ENCODE measurements at regions not wholly inside any gene's neighbourhood (a gene's known extent, or its start where the extent isn't known, plus 50 kb on each side); places are given as distances from the start of the nearest gene placed in this dataset.

- DNase-seq = no peak
These were observed 360.9 kb upstream of the CBLB start for GRCh38 chr3:106229495-106230278.

GRCh38 chr3:106231086-106231485 is 362.3 kb upstream of the CBLB start:
- DNase-seq = no peak

GRCh38 chr3:106232956-106233355 is 364.1 kb upstream of the CBLB start:
- no peak for DNase-seq

DNA sequence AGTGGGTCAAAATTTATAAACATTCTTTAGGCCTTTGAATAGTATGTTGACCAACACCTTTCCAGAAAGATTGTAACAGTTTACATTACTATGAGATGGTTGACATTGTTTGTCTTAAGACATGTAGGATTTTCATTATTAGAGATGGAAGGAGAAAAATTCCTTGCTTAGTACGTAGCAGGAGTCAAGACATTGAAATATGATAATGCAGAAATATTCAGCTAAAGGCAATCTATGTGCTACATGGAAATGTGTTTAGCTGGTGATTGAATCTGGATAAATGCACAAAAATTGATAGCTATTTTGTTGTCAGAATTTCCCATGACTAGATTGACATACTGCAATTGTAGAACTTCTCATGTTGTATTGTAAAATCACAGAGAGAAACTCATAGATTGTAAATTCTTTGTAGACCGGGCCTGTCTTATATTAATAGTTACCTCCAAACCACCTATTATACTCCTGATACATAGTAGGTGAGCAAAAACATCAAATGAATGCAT is 370.4 kb upstream of the CBLB start:
- no peak for DNase-seq

DNA sequence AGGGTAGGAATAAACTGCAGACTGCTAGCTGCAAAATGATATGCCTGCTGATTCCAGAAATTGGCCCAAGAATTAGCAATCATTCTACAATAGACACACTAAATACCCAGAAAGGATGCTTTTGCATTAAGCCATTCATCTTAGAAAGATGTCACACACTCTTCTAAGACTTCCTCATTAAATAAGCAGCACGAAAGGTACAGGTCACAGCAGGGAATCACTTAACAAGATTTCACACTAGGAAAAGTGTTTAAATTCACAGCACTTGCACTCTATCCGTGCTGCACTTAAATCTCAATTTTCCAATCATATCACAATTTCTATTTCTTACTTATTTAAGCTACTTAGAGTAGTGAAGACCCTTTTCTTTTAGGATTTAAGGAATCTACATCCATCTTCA is 372.8 kb upstream of the CBLB start:
- DNase-seq = no peak

- DNase-seq = no peak
These were observed 374.0 kb upstream of the CBLB start for GRCh38 chr3:106242781-106243180.

DNA sequence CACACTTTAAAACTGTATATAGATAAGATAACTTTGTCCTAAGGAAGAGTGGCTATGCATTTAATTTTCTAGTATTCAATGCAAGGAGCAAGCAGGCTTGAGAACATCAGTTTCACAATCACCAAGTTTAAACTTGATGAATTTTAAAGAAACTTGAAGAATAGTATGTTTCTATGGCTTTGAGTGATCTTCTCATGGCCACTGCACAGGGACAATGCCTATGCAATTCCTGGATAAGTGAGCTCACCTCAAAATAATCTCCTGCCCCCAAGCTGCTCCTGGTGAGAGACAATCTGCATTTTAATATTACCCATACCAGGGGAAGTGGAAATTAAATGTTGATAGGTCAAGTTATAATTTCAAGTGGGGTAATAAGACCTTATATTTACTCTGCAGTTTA is 376.6 kb upstream of the CBLB start:
- DNase-seq = no peak

GRCh38 chr3:106247902-106248684 is 379.3 kb upstream of the CBLB start:
- DNase-seq = no peak

GRCh38 chr3:106249159-106249558 is 380.3 kb upstream of the CBLB start:
- DNase-seq = no peak

DNA sequence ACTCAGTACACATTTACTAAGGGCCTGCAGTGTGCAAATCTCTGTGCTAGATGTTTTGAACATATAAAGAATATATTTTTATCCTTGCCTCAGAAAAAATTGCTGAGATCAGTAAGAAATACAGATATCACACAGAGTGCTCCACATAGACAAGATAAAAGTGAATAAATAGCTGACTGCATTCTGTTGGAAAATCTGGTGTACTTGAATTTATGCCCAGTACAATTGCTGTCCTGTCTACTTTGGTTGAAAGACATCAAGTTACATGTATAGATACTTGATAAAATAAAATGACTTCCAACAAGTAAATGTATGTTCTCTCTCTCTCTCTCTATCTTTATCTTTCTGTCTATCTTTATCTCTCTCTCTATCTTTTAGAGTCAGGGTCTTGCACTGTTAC is 381.2 kb upstream of the CBLB start:
- no peak for DNase-seq

GRCh38 chr3:106251160-106251892 is 382.5 kb upstream of the CBLB start:
- DNase-seq = no peak

GRCh38 chr3:106255870-106256248 is 387.0 kb upstream of the CBLB start:
- no peak for DNase-seq

GRCh38 chr3:106256249-106256957 is 387.6 kb upstream of the CBLB start:
- DNase-seq = no peak

- no peak for DNase-seq
These were observed 388.4 kb upstream of the CBLB start for GRCh38 chr3:106257172-106257571.

- no peak for DNase-seq
These were observed 392.6 kb upstream of the CBLB start for GRCh38 chr3:106261396-106261795.

DNA sequence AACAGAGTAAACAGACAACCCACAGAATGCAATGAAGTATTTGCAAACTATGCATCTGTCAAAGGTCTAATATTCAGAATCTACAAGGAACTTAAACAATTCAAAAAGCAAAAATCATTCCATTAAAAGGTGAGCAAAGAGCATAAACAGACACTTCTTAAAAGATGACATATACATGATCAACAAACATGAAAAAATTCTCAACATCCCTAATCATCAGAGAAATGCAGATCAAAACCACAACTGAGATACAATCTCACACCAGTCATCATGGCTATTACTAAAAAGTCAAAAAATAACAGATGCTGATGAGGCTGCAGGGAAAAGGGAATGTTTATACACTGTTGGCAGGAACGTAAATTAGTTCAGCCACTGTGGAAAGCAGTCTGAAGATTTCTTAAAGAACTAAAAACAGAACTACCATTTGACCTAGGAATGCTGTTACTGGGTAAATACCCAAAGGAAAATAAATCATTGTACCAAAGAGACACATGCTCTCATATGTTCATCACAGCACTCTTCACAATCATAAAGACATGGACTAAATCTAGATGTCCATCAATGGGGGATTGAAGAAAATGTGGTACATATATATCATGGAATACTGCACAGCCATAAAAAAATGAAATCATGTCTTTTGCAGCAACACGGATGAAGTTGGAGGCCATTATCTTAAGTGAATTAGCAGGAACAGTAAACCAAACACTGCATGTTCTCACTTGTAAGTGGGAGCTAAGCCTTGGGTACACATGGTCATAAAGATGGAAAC is 393.3 kb upstream of the CBLB start:
- no peak for DNase-seq

DNA sequence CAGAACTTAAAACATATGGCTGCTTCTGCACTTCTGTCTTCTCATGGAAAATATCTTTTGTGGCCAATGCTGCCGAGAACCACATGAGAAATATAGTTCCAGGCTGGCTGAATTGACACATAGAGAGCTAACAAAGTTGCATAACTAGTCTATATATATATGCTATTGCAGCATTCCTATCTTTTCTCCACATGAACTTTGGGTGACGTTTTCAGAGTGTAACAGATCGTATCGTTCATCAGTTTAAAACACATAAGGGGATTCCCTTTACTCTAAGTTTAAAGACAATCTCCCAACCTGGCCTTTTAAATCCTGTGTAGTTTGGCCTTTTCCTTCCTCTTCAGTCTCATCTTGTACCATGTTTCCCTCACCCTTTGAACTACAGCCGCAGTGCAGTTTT is 394.2 kb upstream of the CBLB start:
- no peak for DNase-seq

DNA sequence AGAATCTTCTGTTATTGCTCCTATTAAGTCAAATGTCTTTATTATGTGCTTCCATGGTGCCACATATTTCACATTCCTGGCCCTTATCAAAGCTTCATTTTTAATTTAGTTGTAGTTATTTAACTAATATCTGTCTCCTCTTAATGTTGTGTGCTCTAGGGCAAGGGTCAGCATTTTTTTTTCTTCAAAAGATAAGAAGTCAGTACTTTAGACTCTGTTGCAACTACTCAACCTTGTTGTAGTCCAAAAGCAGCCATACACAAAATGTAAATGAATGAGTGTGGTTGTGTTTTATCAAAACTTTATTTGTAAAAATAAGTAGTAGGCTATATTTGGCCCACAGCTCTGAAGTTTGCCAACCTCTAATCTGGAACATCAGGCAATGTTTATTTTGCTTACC is 394.7 kb upstream of the CBLB start:
- DNase-seq = no peak

- DNase-seq = no peak
These were observed 396.9 kb upstream of the CBLB start for GRCh38 chr3:106265704-106266103.

DNA sequence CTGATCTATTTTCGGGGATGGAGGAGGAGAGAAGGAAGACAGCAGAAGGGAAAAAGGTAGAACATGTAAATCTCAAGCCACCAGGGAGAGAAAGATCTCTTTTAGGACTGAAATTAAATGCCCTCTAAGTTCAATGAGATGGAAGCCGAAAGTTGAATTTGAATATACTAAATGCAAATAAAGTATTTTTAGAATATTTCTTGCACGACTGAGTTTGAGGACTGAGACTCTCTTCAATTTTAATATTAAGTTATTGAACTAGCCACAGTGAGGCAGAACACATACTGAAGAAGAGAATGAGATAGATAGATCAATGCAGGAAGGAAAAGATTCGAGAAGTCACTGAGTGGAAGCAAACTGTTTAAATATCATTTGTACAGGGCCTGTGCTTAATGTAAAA is 399.9 kb upstream of the CBLB start:
- no peak for DNase-seq

DNA sequence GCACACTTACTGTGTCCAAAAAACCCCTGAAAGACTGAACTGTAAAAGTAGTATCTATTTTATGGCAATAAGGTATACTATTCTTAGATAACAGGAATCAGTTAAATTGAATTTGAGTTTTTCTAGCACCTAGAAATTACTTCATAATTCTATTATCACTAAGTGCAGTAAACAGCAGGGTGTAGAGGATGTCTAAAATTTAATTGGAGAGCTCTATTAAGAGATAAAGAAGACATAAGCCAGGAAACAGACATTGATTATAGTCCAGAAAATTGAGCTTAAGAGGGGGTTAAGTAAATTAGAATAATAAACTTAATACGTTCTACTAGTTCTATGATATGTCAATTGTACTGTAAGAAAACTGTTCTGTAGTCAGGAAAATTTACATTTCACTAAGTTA is 403.5 kb upstream of the CBLB start:
- no peak for DNase-seq

DNA sequence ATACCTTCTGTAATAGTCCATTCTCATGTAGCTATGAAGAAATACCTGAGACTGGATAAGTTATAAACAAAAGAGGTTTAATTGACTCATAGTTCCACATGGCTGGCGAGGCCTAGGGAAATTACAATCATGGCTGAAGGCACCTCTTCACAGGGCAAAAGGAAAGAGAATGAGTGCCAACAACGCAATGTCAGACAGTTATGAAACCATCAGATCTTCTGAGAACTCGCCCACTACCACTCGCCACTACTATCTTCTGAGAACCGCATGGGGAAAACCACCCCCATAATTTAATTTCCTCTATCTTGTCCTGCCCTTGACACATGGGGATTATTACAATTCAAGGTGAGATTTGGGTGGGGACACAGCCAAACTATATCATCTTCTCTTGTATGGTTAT is 406.8 kb upstream of the CBLB start:
- no peak for DNase-seq
